WTC11 (cell line): ENCODE measurements at regions not wholly inside any gene's neighbourhood (a gene's known extent, or its start where the extent isn't known, plus 50 kb on each side); places are given as distances from the start of the nearest gene placed in this dataset.

Experiments
- CTCF ChIP-seq: fragments of 200-600 bp; IDR thresholded peaks from 2 replicates; pipeline ENCODE4 v1.8.0; 2022; ENCODE audit warnings: antibody characterized with exemption
- NFE2L1 ChIP-seq: sonication (generic); formaldehyde crosslinking; IDR thresholded peaks from 2 replicates; pipeline ENCODE4 v1.8.1; 2023; ENCODE audit warnings: missing genetic modification reagents

- TF ChIP-seq CTCF: no peak
- TF ChIP-seq NFE2L1 (CRISPR knock-in tag): no peak
These were observed 204.5 kb upstream of the CDH4 start for GRCh38 chr20:61047515-61047914.
